SHP77 treated with DMSO at 0.1 percent for 48 hours (cell line): ENCODE measurements at regions not wholly inside any gene's neighbourhood (a gene's known extent, or its start where the extent isn't known, plus 50 kb on each side); places are given as distances from the start of the nearest gene placed in this dataset.
A peak's percentile ranks its signal among the peaks of the same experiment; 100 is the strongest.

Experiments used
- DNase-seq: peaks from one replicate; lab custom pipeline; 2025; lab: John Stamatoyannopoulos, UW

- no peak for DNase-seq
Observed at GRCh38 chr15:31274496-31275330, 51.9 kb upstream of the KLF13 start.

- DNase-seq: no peak
Observed at GRCh38 chr15:31275331-31276262, 51.0 kb upstream of the KLF13 start.

- peak; percentile 44 for DNase-seq
Observed at GRCh38 chr15:31276596-31277298, 49.9 kb upstream of the KLF13 start.
